GM20000 (cell line): ENCODE measurements at regions not wholly inside any gene's neighbourhood (a gene's known extent, or its start where the extent isn't known, plus 50 kb on each side); places are given as distances from the start of the nearest gene placed in this dataset.
"Not testable (repeated sequence)": the region's sequence is repeated elsewhere in the genome, so short reads cannot be mapped to it uniquely, and the experiment has no call there.

Experiments used
- DNase-seq: peaks from one replicate; pipeline ENCODE4 v3.0.0; 2012; ENCODE audit warnings: low spot score
- TF ChIP-seq, protein P1 (sequence below): IDR thresholded peaks from 2 replicates; pipeline ENCODE4 v1.5.1; 2012; ENCODE audit warnings: mild to moderate bottlenecking, control low read depth; ENCODE audit errors: extremely low read depth, missing control alignments

DNA sequence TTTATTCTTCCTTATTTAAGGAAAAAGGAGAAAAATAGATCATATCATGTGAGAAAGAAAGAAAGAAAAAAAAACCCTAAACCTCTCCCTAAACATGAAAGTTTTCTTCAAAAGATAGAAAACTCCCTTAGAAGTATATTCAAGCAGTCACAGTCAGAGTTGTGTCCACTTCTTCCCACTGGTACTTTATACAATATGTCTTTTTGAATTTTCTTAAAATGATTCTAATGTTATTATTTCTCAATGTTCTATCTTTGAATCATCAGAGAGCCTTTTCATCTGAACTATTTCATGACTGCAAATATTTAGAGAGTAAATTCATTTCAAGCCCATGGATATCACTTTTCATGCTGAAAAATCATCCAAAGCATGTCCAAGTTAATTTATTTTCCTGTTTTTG, 205.2 kb upstream of the SPOPL start:
- no peak for DNase-seq
- TF ChIP-seq, protein P1, sequence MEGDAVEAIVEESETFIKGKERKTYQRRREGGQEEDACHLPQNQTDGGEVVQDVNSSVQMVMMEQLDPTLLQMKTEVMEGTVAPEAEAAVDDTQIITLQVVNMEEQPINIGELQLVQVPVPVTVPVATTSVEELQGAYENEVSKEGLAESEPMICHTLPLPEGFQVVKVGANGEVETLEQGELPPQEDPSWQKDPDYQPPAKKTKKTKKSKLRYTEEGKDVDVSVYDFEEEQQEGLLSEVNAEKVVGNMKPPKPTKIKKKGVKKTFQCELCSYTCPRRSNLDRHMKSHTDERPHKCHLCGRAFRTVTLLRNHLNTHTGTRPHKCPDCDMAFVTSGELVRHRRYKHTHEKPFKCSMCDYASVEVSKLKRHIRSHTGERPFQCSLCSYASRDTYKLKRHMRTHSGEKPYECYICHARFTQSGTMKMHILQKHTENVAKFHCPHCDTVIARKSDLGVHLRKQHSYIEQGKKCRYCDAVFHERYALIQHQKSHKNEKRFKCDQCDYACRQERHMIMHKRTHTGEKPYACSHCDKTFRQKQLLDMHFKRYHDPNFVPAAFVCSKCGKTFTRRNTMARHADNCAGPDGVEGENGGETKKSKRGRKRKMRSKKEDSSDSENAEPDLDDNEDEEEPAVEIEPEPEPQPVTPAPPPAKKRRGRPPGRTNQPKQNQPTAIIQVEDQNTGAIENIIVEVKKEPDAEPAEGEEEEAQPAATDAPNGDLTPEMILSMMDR = no peak

DNA sequence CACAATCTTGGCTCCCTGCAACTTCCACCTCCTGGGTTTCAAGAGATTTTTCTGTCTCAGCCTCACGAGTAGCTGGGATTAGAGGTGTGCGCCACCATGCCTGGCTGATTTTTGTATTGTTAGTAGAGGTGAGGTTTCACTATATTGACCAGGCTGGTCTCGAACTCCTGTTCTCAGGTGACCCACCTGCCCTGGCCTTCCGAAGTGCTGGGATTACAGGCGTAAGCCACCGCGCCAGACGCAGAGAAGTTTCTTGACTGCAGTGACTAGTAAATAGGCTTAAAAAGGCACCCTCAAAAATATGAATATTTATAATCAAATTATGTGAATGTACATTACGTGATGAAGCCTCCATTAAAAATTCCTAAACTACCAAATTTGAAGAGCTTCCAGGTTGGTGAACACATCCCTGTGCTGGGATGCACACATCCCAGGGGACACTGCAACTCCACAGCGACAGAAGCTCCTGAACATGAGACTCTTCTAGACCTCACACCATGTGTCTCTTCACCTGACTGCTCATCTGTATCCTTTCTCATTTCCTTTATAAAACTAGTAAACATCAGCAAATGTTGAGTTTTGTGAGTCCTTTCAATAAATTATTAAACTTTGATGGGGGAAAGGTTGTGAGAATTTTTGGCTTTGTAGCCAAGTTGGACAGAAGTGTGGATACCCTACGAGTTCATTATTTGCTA, 203.3 kb upstream of the SPOPL start:
- TF ChIP-seq, protein P1 = no peak
- peak; percentile 5 for DNase-seq

DNA sequence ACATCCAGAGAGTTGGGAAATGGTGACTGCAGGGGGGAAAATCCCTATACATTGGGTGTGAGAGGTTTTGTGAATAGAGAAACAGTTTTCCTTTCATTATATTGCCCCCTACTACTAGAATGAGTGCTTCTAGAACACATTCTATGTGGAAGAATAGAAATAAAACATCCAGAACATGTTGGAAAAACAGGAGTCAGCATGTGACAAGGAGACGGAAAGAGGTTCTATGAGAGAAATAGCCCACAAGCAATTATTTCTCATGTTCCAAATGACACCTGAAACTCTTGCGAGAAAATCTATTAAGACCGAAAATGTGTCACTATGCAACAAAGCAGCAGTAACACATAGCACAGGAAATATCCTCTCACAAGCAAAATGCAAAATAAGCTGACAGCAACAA, 202.7 kb upstream of the SPOPL start:
- TF ChIP-seq, protein P1 = no peak
- peak; percentile 19 for DNase-seq

DNA sequence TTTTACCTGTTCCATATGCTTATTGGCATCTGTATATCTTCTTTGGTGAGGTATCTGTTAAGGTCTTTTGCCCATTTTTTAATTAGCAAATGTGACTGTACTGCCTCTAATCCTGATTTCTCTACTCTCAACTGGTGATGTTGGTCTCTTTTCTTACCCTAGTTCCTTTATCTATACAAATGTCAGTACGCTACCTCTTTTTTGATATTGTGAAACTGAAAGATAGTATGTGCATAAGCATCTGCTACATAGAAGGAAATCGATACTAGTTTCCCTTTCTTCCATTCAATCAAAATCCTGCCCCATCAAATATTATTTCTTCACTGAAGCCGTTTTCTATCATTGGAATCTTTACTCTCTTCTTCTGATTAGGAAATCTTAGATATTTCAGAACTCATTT, 194.9 kb upstream of the SPOPL start:
- no peak for DNase-seq
- TF ChIP-seq, protein P1 = no peak

DNA sequence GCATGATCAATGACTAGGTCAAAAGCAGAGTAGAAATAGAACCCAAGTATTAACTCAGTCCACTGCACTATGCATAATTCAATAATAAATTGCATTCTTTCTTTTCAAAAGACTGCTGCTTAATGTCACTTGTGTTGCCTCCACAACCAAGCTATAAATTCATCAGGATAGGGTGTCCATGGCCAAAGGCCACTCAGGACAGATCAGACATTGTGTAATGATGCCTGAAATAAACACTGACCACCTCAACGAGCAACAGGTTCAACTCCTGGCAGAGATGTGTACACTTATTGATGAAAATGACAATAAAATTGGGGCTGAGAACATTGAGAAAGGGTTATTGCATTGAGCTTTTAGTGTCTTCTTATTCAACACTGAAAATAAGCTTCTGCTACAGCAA, 194.5 kb upstream of the SPOPL start:
- TF ChIP-seq, protein P1 = no peak
- no peak for DNase-seq

DNA sequence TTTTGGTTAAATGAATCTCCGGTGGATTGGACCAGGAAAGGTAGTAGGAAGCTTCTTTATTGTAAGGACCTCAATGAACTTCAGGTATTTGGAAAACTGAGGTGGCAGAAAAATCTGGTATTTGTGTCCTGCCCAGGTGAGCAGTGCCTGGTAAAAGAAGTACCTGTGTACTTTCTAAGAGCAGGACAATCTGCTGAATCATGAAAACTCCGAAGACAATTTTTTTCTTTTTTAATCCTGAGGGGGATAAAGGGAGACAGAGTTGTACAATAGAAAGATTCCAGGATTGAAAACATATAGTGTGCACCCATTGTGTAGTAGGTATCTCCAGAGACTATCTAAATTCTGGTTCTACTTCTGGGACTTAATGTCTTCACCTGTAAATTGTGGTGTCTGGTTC, 191.8 kb upstream of the SPOPL start:
- no peak for DNase-seq
- TF ChIP-seq, protein P1 = no peak

DNA sequence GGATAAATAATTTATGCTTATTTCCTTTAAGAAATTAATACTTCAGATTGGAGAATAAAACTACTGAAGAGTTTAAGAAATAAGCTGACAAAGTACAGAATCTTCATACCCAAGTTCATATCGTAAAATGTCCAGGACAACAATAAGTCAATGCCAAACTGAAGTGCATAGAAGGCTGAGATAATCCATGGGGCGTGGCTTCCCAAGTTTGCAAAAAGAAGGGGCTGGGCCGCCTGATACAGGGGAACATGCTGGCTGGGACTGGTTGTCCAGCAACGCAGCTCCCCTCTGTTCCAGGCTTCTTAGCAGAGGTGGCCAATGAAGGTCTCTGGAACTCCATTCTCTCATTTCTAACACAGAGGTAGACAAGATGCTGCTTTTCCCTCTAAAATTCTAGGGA, 189.5 kb upstream of the SPOPL start:
- no peak for DNase-seq
- TF ChIP-seq, protein P1 = no peak

DNA sequence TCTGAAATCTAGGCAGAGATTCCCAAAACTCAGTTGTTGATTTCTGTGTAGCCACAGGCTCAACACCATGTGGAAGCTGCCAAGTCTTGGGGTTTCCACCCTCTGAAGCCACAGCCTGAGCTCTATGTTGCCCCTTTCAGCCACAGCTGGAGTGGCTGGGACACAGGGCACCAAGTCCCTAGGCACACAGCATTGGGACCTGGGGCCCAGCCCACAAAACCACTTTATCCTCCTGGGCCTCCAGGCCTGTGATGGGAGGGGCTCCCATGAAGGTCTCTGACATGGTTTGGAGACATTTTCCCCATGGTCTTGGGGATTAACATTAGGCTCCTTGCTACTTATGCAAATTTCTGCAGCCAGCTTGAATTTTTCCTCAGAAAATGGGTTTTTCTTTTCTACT, 186.0 kb upstream of the SPOPL start:
- not testable (repeated sequence) for DNase-seq
